ENCODE measurements at regions not wholly inside any gene's neighbourhood (a gene's known extent, or its start where the extent isn't known, plus 50 kb on each side); places are given as distances from the start of the nearest gene placed in this dataset.

DNA sequence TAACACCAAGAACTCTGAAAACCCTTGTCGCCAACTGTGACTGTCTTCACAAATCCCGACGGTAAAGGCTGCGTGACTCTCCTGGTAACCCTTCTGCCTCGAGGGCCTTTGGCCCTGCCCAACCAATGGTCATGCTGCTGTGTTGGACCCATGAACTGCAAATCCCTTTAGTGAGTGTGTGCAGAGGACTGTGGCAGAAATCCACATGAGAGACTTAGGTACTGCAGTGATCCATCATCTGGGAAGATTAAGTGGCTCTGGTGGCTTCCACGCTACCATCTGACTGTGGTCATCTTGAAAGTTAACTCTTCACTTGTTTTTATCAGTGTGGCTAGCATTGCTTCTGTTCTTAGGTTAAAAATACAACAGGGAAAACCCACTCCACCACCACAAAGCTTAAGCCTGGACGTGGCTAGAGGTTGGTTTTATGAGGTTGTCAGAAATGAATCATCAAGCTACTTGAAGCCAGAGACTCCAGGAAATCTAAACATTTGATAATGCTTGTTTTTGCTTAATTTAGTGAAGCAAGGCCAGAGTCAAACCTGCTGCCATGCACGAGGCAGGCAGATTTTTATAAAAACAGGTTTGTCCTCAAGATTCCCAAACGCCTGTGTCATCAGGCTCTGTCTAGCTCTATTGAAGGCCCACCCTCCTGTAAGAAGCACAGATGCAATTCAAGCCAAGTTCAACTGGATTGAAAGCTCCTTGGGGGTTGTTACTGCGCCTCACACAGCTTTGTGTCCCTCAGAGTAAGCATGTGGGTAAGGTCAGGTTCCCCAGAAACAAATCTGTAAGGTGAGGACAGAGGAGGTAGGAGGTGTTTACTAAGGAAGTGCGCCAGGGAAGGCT is 52.7 kb upstream of the ERCC6L2 start:
- Histone ChIP-seq H3K36me3 (ENCODE audit: insufficient read depth, low read length) (no peaks in the 10 kb centered on the region), H3K9ac (ENCODE audit: low read depth, low read length) (no peak overlapping the region), H3K9me3 (ENCODE audit: insufficient read depth, low read depth, low read length) (no peaks in the 10 kb centered on the region), H3K4me1 (ENCODE audit: insufficient read depth, low read length) (peaks cover 9% of the 10 kb centered on the region; the same call in 1 of the 2 replicates), H3K4me3 (ENCODE audit: low read length) (no peak overlapping the region), H3K27ac (ENCODE audit: low read depth, low read length) (no peak overlapping the region), H3K27me3 (ENCODE audit: insufficient read depth, low read length) (no peaks in the 10 kb centered on the region)
- 90% methylated on average over 11 of the region's 11 CpGs for WGBS

GRCh38 chr9:95822015-95822414 is 53.5 kb upstream of the ERCC6L2 start:
- Histone ChIP-seq H3K4me1 (ENCODE audit: insufficient read depth, low read length) (peaks cover 9% of the 10 kb centered on the region; the same call in 1 of the 2 replicates), H3K9ac (ENCODE audit: low read depth, low read length) (no peak overlapping the region), H3K27ac (ENCODE audit: low read depth, low read length) (no peak overlapping the region), H3K27me3 (ENCODE audit: insufficient read depth, low read length) (no peaks in the 10 kb centered on the region), H3K36me3 (ENCODE audit: insufficient read depth, low read length) (no peaks in the 10 kb centered on the region), H3K9me3 (ENCODE audit: insufficient read depth, low read depth, low read length) (no peaks in the 10 kb centered on the region), H3K4me3 (ENCODE audit: low read length) (no peak overlapping the region)
- 92% methylated on average over 3 of the region's 3 CpGs for WGBS

GRCh38 chr9:95820074-95820473 is 55.4 kb upstream of the ERCC6L2 start:
- no peaks in the 10 kb centered on the region for H3K36me3 ChIP-seq (ENCODE audit: insufficient read depth, low read length)
- H3K4me1 ChIP-seq (ENCODE audit: insufficient read depth, low read length): peaks cover 17% of the 10 kb centered on the region
- H3K9me3 ChIP-seq (ENCODE audit: insufficient read depth, low read depth, low read length): no peaks in the 10 kb centered on the region
- WGBS: 97% methylated on average over 6 of the region's 8 CpGs
- H3K27me3 ChIP-seq (ENCODE audit: insufficient read depth, low read length): no peaks in the 10 kb centered on the region
- H3K9ac ChIP-seq (ENCODE audit: low read depth, low read length): no peak overlapping the region
- no peak overlapping the region for H3K4me3 ChIP-seq (ENCODE audit: low read length)
- H3K27ac ChIP-seq (ENCODE audit: low read depth, low read length): no peak overlapping the region

- Histone ChIP-seq H3K9ac (ENCODE audit: low read depth, low read length) (no peak overlapping the region), H3K9me3 (ENCODE audit: insufficient read depth, low read depth, low read length) (no peaks in the 10 kb centered on the region), H3K27me3 (ENCODE audit: insufficient read depth, low read length) (no peaks in the 10 kb centered on the region), H3K36me3 (ENCODE audit: insufficient read depth, low read length) (no peaks in the 10 kb centered on the region), H3K4me3 (ENCODE audit: low read length) (no peak overlapping the region), H3K27ac (ENCODE audit: low read depth, low read length) (no peak overlapping the region), H3K4me1 (ENCODE audit: insufficient read depth, low read length) (peaks cover 17% of the 10 kb centered on the region)
- 68% methylated on average over 10 of the region's 10 CpGs for WGBS
Measured at GRCh38 chr9:95819636-95820035, 55.9 kb upstream of the ERCC6L2 start.

GRCh38 chr9:95817205-95817604 is 58.3 kb upstream of the ERCC6L2 start:
- WGBS: 83% methylated on average over 6 of the region's 6 CpGs
- no peaks in the 10 kb centered on the region for H3K36me3 ChIP-seq (ENCODE audit: insufficient read depth, low read length)

DNA sequence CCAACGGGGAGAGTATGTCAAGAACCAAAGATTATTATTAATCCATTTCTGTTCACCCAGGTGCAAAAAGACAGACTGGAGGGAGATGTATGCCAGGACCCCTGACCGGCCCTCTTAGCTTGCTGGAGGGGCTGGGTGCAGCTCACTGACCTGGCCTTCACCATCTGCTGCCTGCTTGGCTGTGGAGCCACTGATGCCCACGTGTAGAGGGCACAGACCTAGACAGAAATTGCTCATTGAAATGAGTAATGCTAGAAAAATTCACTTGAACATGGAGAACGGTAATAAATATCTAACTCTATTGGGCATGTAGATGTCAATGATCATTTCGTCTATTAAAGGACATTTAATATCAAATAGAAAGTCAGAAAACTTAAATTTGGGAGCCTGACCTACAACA is 58.8 kb upstream of the ERCC6L2 start:
- H3K9ac ChIP-seq (ENCODE audit: low read depth, low read length): no peak overlapping the region
- peaks cover 17% of the 10 kb centered on the region for H3K4me1 ChIP-seq (ENCODE audit: insufficient read depth, low read length)
- no peak overlapping the region for H3K27ac ChIP-seq (ENCODE audit: low read depth, low read length)
- H3K36me3 ChIP-seq (ENCODE audit: insufficient read depth, low read length): no peaks in the 10 kb centered on the region
- H3K4me3 ChIP-seq (ENCODE audit: low read length): no peak overlapping the region
- H3K27me3 ChIP-seq (ENCODE audit: insufficient read depth, low read length): no peaks in the 10 kb centered on the region
- no peaks in the 10 kb centered on the region for H3K9me3 ChIP-seq (ENCODE audit: insufficient read depth, low read depth, low read length)
- WGBS: 93% methylated on average over 5 of the region's 5 CpGs

More at GRCh38 chr9:95817205-95817604, 58.3 kb upstream of the ERCC6L2 start:
- Histone ChIP-seq H3K9me3 (ENCODE audit: insufficient read depth, low read depth, low read length) (no peaks in the 10 kb centered on the region), H3K4me1 (ENCODE audit: insufficient read depth, low read length) (peaks cover 17% of the 10 kb centered on the region), H3K9ac (ENCODE audit: low read depth, low read length) (no peak overlapping the region), H3K4me3 (ENCODE audit: low read length) (no peak overlapping the region), H3K27ac (ENCODE audit: low read depth, low read length) (no peak overlapping the region), H3K27me3 (ENCODE audit: insufficient read depth, low read length) (no peaks in the 10 kb centered on the region)

GRCh38 chr9:95815961-95816360 is 59.5 kb upstream of the ERCC6L2 start:
- Histone ChIP-seq H3K36me3 (ENCODE audit: insufficient read depth, low read length) (no peaks in the 10 kb centered on the region), H3K27me3 (ENCODE audit: insufficient read depth, low read length) (no peaks in the 10 kb centered on the region), H3K4me1 (ENCODE audit: insufficient read depth, low read length) (peaks cover 17% of the 10 kb centered on the region), H3K9me3 (ENCODE audit: insufficient read depth, low read depth, low read length) (no peaks in the 10 kb centered on the region), H3K9ac (ENCODE audit: low read depth, low read length) (no peak overlapping the region), H3K4me3 (ENCODE audit: low read length) (no peak overlapping the region), H3K27ac (ENCODE audit: low read depth, low read length) (no peak overlapping the region)
- 85% methylated on average over 17 of the region's 17 CpGs for WGBS

DNA sequence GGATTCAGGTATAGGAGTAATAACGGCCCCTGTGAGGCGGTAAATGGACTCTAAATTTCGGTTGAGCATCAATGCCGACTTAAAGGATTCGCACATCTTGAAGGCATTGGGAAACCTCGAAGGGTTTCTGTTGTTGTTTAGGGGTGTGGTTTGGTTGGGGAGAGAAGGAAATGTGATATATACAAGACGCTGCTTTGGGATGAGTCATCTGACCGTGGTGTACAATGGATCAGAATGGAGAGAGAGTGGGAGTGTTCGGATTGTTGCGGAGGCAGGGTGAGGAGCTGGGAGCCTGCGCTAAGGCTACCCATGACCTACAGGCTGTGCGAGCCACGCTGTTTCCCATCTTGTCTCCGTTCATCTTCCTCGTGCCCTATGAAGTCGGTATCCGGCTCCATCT is 60.4 kb upstream of the ERCC6L2 start:
- 92% methylated on average over 17 of the region's 17 CpGs for WGBS

DNA sequence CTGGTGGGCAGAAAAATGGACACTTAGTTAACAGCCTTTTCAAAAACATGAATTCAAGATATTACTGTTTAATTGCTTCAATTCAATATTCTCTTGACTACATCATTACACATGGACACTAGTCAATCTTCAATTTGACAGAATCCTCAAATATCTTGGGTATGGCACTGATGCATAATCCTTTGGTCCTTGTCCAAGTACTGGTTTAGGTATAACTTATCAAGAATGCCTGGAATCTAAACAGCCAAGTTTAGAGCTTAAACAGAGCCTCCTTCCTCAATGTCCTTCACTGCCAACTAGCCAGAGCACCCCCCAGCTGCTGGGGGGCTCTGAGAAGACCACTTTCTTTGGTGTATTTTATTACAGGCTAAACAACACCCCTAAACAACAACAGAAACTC is 61.6 kb upstream of the ERCC6L2 start:
- Histone ChIP-seq H3K27ac (ENCODE audit: low read depth, low read length) (no peak overlapping the region), H3K9ac (ENCODE audit: low read depth, low read length) (no peak overlapping the region), H3K36me3 (ENCODE audit: insufficient read depth, low read length) (no peaks in the 10 kb centered on the region), H3K9me3 (ENCODE audit: insufficient read depth, low read depth, low read length) (no peaks in the 10 kb centered on the region), H3K4me3 (ENCODE audit: low read length) (no peak overlapping the region), H3K4me1 (ENCODE audit: insufficient read depth, low read length) (peaks cover 8% of the 10 kb centered on the region; the same call in 1 of the 2 replicates), H3K27me3 (ENCODE audit: insufficient read depth, low read length) (no peaks in the 10 kb centered on the region)

More for the DNA sequence above, 60.4 kb upstream of the ERCC6L2 start:
- Histone ChIP-seq H3K36me3 (ENCODE audit: insufficient read depth, low read length) (no peaks in the 10 kb centered on the region), H3K4me3 (ENCODE audit: low read length) (no peak overlapping the region), H3K9ac (ENCODE audit: low read depth, low read length) (no peak overlapping the region), H3K4me1 (ENCODE audit: insufficient read depth, low read length) (peaks cover 17% of the 10 kb centered on the region), H3K27ac (ENCODE audit: low read depth, low read length) (no peak overlapping the region), H3K9me3 (ENCODE audit: insufficient read depth, low read depth, low read length) (no peaks in the 10 kb centered on the region), H3K27me3 (ENCODE audit: insufficient read depth, low read length) (no peaks in the 10 kb centered on the region)

GRCh38 chr9:95810814-95811213 is 64.7 kb upstream of the ERCC6L2 start:
- Histone ChIP-seq H3K27me3 (ENCODE audit: insufficient read depth, low read length) (no peaks in the 10 kb centered on the region), H3K4me1 (ENCODE audit: insufficient read depth, low read length) (peaks cover 9% of the 10 kb centered on the region; the same call in 1 of the 2 replicates), H3K36me3 (ENCODE audit: insufficient read depth, low read length) (no peaks in the 10 kb centered on the region), H3K9ac (ENCODE audit: low read depth, low read length) (no peak overlapping the region), H3K9me3 (ENCODE audit: insufficient read depth, low read depth, low read length) (no peaks in the 10 kb centered on the region), H3K4me3 (ENCODE audit: low read length) (no peak overlapping the region), H3K27ac (ENCODE audit: low read depth, low read length) (no peak overlapping the region)

GRCh38 chr9:95810133-95810532 is 65.4 kb upstream of the ERCC6L2 start:
- Histone ChIP-seq H3K4me3 (ENCODE audit: low read length) (no peak overlapping the region), H3K27ac (ENCODE audit: low read depth, low read length) (no peak overlapping the region), H3K9ac (ENCODE audit: low read depth, low read length) (no peak overlapping the region), H3K36me3 (ENCODE audit: insufficient read depth, low read length) (no peaks in the 10 kb centered on the region), H3K27me3 (ENCODE audit: insufficient read depth, low read length) (no peaks in the 10 kb centered on the region), H3K4me1 (ENCODE audit: insufficient read depth, low read length) (peaks cover 7% of the 10 kb centered on the region; the same call in 1 of the 2 replicates), H3K9me3 (ENCODE audit: insufficient read depth, low read depth, low read length) (no peaks in the 10 kb centered on the region)
- 85% methylated on average over 3 of the region's 3 CpGs for WGBS
